Osteoblast (primary cell): ENCODE measurements at regions not wholly inside any gene's neighbourhood (a gene's known extent, or its start where the extent isn't known, plus 50 kb on each side); places are given as distances from the start of the nearest gene placed in this dataset.

Experiments
- DNase-seq: peaks from one replicate; pipeline ENCODE4 v3.0.0; 2011; ENCODE audit warnings: low spot score, mixed read lengths; ENCODE audit not compliant: insufficient read length; ENCODE audit errors: missing footprints
- H2AFZ ChIP-seq: 2 replicates; pipeline ENCODE4 v1.6.0; 2011; ENCODE audit warnings: mild to moderate bottlenecking, low read length
- H3K27ac ChIP-seq: 2 replicates; pipeline ENCODE4 v1.5.1; 2011; ENCODE audit warnings: mild to moderate bottlenecking, low read depth, low read length, moderate library complexity
- H3K27me3 ChIP-seq: 2 replicates; pipeline ENCODE4 v1.6.0; 2012; ENCODE audit warnings: mild to moderate bottlenecking, control low read depth, inconsistent platforms, low read length, moderate library complexity; ENCODE audit not compliant: insufficient read depth
- H3K36me3 ChIP-seq: 2 replicates; pipeline ENCODE4 v1.5.1; 2011; ENCODE audit warnings: mild to moderate bottlenecking, low read length, control low read depth, moderate library complexity; ENCODE audit not compliant: insufficient read depth
- H3K4me1 ChIP-seq: 2 replicates; pipeline ENCODE4 v1.5.1; 2011; ENCODE audit warnings: mild to moderate bottlenecking, low read length, control low read depth, moderate library complexity; ENCODE audit not compliant: insufficient read depth
- H3K4me2 ChIP-seq: 2 replicates; pipeline ENCODE4 v1.6.0; 2011; ENCODE audit warnings: mild to moderate bottlenecking, low read length; ENCODE audit not compliant: insufficient read depth
- H3K4me3 ChIP-seq: fragments of 200-600 bp; sonication (generic); 3 replicates; pipeline ENCODE4 v1.5.1; 2012; ENCODE audit warnings: mild to moderate bottlenecking, low read length, inconsistent platforms; ENCODE audit not compliant: insufficient read depth
- H3K79me2 ChIP-seq: 2 replicates; pipeline ENCODE4 v1.6.0; 2012; ENCODE audit warnings: mild to moderate bottlenecking, low read length, control low read depth, inconsistent platforms; ENCODE audit not compliant: insufficient read depth
- H3K9me3 ChIP-seq: 2 replicates; pipeline ENCODE4 v1.5.1; 2011; ENCODE audit warnings: low read depth, low read length, control low read depth
- H4K20me1 ChIP-seq: 2 replicates; pipeline ENCODE4 v1.6.0; 2012; ENCODE audit warnings: mild to moderate bottlenecking, low read length, control low read depth; ENCODE audit not compliant: insufficient read depth
- TF ChIP-seq, protein P1 (sequence below): IDR thresholded peaks from 2 replicates; pipeline ENCODE4 v1.5.1; 2011; ENCODE audit warnings: mild to moderate bottlenecking, low read depth, low read length, moderate library complexity; ENCODE audit errors: extremely low read depth

DNA sequence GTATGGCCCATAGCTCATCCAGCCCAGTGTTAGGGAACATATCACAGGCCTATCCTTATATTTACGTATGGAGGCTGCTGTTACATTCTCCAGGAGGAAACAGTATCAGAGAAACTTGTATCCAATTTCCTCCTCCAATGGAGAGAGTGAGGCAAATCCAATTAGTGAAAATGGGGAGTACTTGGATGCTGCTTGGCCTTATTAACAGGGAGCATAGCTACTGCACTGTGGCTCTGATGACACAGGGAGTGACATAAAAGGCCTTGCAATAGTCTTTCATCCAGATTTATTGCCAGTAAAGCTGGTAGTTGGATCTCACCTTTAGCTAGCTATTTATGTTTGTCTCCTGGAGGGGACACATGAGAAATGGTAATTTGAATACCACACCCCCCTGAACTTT is 313.2 kb upstream of the MTPN start:
- H3K27ac ChIP-seq, result no peak overlapping the region
- TF ChIP-seq, protein P1, sequence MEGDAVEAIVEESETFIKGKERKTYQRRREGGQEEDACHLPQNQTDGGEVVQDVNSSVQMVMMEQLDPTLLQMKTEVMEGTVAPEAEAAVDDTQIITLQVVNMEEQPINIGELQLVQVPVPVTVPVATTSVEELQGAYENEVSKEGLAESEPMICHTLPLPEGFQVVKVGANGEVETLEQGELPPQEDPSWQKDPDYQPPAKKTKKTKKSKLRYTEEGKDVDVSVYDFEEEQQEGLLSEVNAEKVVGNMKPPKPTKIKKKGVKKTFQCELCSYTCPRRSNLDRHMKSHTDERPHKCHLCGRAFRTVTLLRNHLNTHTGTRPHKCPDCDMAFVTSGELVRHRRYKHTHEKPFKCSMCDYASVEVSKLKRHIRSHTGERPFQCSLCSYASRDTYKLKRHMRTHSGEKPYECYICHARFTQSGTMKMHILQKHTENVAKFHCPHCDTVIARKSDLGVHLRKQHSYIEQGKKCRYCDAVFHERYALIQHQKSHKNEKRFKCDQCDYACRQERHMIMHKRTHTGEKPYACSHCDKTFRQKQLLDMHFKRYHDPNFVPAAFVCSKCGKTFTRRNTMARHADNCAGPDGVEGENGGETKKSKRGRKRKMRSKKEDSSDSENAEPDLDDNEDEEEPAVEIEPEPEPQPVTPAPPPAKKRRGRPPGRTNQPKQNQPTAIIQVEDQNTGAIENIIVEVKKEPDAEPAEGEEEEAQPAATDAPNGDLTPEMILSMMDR, result no peak
- no peak overlapping the region for H2AFZ ChIP-seq
- no peaks in the 10 kb centered on the region for H3K9me3 ChIP-seq
- no peaks in the 10 kb centered on the region for H3K4me1 ChIP-seq
- no peaks in the 10 kb centered on the region for H3K27me3 ChIP-seq
- H3K4me2 ChIP-seq, result no peak overlapping the region
- H4K20me1 ChIP-seq, result no peaks in the 10 kb centered on the region
- no peak overlapping the region for H3K4me3 ChIP-seq
- no peak for DNase-seq
- no peaks in the 10 kb centered on the region for H3K36me3 ChIP-seq
- no peaks in the 10 kb centered on the region for H3K79me2 ChIP-seq

DNA sequence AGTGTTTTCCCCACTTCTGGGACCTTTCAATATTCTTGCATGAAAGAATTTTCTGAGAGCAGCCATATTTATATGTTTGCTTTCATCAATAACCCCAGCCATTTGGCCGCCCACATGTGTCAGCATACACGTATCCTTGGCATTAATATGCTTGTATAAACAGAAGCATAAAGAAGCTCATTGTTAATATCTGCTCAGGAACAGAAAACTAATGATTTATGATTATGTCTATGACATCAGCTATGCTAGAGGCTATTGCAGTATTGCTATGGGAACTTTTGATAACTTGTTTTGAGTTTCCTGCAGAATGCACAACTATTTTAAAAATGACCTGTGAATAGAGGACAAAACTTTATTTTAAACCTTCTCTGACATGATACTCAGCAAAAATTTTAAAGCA is 300.9 kb upstream of the MTPN start:
- no peaks in the 10 kb centered on the region for H3K4me1 ChIP-seq
- no peaks in the 10 kb centered on the region for H4K20me1 ChIP-seq
- H3K36me3 ChIP-seq, result no peaks in the 10 kb centered on the region
- H2AFZ ChIP-seq, result no peak overlapping the region
- H3K27ac ChIP-seq, result no peak overlapping the region
- no peak for DNase-seq
- H3K4me3 ChIP-seq, result no peak overlapping the region
- no peaks in the 10 kb centered on the region for H3K27me3 ChIP-seq
- no peaks in the 10 kb centered on the region for H3K79me2 ChIP-seq
- no peaks in the 10 kb centered on the region for H3K9me3 ChIP-seq
- H3K4me2 ChIP-seq, result no peak overlapping the region
- TF ChIP-seq, protein P1, result no peak

DNA sequence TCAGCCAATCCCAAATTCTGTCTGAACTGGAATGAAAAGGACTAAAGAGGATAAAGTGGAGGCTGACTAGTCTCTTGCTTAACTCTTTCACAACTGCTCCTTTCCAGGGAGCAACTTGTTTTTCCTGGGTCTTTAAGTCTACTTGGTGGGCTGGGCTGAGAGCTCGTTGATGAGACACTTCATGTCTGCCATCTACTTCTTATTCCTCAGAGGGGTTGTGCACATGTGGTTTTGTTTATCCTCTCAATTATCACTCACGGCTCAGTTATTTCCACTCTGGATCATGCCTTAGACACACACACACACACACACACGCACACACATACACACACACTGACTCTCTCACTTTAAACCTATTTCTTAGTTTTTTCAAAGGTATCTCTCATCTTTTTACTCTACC is 298.6 kb upstream of the MTPN start:
- no peak overlapping the region for H3K4me2 ChIP-seq
- no peaks in the 10 kb centered on the region for H3K36me3 ChIP-seq
- H2AFZ ChIP-seq, result no peak overlapping the region
- no peak for DNase-seq
- TF ChIP-seq, protein P1, result no peak
- no peaks in the 10 kb centered on the region for H4K20me1 ChIP-seq
- no peaks in the 10 kb centered on the region for H3K9me3 ChIP-seq
- H3K4me3 ChIP-seq, result no peak overlapping the region
- no peaks in the 10 kb centered on the region for H3K79me2 ChIP-seq
- no peak overlapping the region for H3K27ac ChIP-seq
- no peaks in the 10 kb centered on the region for H3K4me1 ChIP-seq
- H3K27me3 ChIP-seq, result no peaks in the 10 kb centered on the region

DNA sequence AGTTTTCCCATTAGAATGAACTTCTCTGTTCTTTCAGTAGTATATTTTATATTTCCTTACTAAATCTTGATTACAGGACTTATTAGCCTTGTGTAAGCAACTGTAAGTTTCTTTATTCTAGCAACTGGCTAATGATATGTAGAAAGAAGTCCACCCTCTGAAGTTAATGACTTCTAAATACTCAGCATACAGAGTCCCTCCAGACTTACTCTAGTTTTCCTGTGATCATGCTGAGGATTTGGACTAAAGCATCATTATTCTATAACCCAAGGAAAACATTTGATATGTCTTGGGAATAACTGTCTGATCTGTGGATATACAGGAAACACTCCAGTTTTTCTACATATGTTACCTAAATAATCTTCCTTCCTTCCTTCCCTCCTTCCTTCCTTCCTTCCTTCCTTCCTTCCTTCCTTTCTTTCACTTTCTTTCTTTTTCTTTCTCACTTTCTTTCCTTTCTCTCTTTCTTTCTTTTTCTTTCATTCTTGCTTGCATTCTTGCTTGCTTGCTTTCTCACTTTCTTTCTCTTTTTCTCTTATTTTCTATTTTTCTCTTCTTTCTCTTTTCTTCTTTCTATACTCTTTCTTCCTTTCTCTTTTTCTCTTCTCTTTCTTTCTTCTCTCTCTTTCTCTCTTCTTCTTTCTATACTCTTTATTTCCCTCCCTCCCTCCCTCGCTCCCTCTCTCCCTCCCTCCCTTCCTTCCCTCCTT is 297.6 kb upstream of the MTPN start:
- no peaks in the 10 kb centered on the region for H3K79me2 ChIP-seq
- no peak for DNase-seq
- no peaks in the 10 kb centered on the region for H3K4me1 ChIP-seq
- no peak overlapping the region for H3K4me2 ChIP-seq
- TF ChIP-seq, protein P1, result no peak
- no peaks in the 10 kb centered on the region for H3K27me3 ChIP-seq
- H4K20me1 ChIP-seq, result no peaks in the 10 kb centered on the region
- no peak overlapping the region for H3K4me3 ChIP-seq
- no peaks in the 10 kb centered on the region for H3K36me3 ChIP-seq
- H3K9me3 ChIP-seq, result no peaks in the 10 kb centered on the region
- H3K27ac ChIP-seq, result no peak overlapping the region
- no peak overlapping the region for H2AFZ ChIP-seq
